HepG2 (cell line): ENCODE measurements at regions not wholly inside any gene's neighbourhood (a gene's known extent, or its start where the extent isn't known, plus 50 kb on each side); places are given as distances from the start of the nearest gene placed in this dataset.

Experiments used
- ATAC-seq: fragments of 200-7000 bp; cut with Tn5 transposase; 3 replicates; pipeline ENCODE4 v1.9.1; 2020; ENCODE audit warnings: mild to moderate bottlenecking, moderate library complexity
- BruUV-seq: library from RNA; stranded (reverse); fragments of 400-500 nt; replicated peaks from 2 replicates; lab custom pipeline; 2021; lab: Mats Ljungman, UMichigan
- CTCF ChIA-PET: fragments of 300-600 bp; formaldehyde crosslinking; extraction: SDS; loops from one replicate; lab custom pipeline; 2021; ENCODE audit warnings: low total read pairs, inconsistent platforms, low intra/inter-chr PET ratio; lab: Yijun Ruan, JAX
- POLR2A ChIA-PET: fragments of 350-600 bp; sonication (Branson Sonifier 250); formaldehyde crosslinking; loops from one replicate; lab custom pipeline; 2020; ENCODE audit warnings: antibody characterized with exemption, inconsistent platforms; lab: Yijun Ruan, JAX
- DNase-seq: peaks from one replicate; pipeline ENCODE4 v3.0.0-alpha.2; 2015; ENCODE audit warnings: low spot score
- FAIRE-seq: peaks from 3 replicates; lab custom pipeline; 2011; peaks lifted over from hg19 to GRCh38; lab: Jason Lieb, UNC
- H2AFZ ChIP-seq: one replicate; pipeline ENCODE4 v1.6.1; 2011; ENCODE audit warnings: low read length, inconsistent platforms
- H3K27ac ChIP-seq: fragments of 300-600 bp; 3 replicates; pipeline ENCODE4 v1.8.0; 2011; ENCODE audit warnings: mixed run types, mild to moderate bottlenecking, mixed read lengths, low read length, inconsistent platforms; ENCODE audit not compliant: insufficient read depth; ENCODE audit errors: extremely low read length
- H3K27me3 ChIP-seq, 2 experiments: fragments of 200-600 bp in 1 of 2; 2 replicates in 1 of 2; 3 replicates in 1 of 2; pipeline versions ENCODE4 v1.6.0 to v1.8.0; 2011; ENCODE audit warnings: low read length in 2 of 2, mild to moderate bottlenecking in 2 of 2, moderate library complexity in 2 of 2, inconsistent platforms in 1 of 2; ENCODE audit not compliant: insufficient read depth in 2 of 2, control insufficient read depth in 1 of 2
- H3K36me3 ChIP-seq, 2 experiments: fragments of 200-600 bp in 1 of 2; replicated peaks in 1 of 2; 2 replicates in 1 of 2; 3 replicates in 1 of 2; pipeline versions ENCODE4 v1.5.1 to v1.8.0; 2011; ENCODE audit warnings: low read length in 2 of 2, inconsistent platforms in 1 of 2; ENCODE audit not compliant: insufficient read depth in 2 of 2, control insufficient read depth in 1 of 2
- H3K4me1 ChIP-seq: 2 replicates; pipeline ENCODE4 v1.5.1; 2012; ENCODE audit warnings: low read length, inconsistent platforms; ENCODE audit not compliant: insufficient read depth
- H3K4me2 ChIP-seq: 2 replicates; pipeline ENCODE4 v1.6.0; 2011; ENCODE audit warnings: low read depth, low read length, inconsistent platforms
- H3K4me3 ChIP-seq, 3 experiments: fragments of 200-600 bp in 1 of 3; sonication (generic), shearing (Covaris generic) in 1 of 3; replicated peaks in 1 of 3; 2 replicates each; pipeline ENCODE4 v1.5.1; 2011 to 2016; ENCODE audit warnings: low read length in 3 of 3, inconsistent platforms in 2 of 3, low read depth in 2 of 3, mild to moderate bottlenecking in 2 of 3, control low read depth in 1 of 3, mixed read lengths in 1 of 3; ENCODE audit not compliant: insufficient read depth in 1 of 3
- H3K79me2 ChIP-seq: one replicate; pipeline ENCODE4 v1.6.1; 2011; ENCODE audit warnings: low read length, inconsistent platforms; ENCODE audit not compliant: insufficient read depth
- H3K9ac ChIP-seq: 2 replicates; pipeline ENCODE4 v1.6.0; 2011; ENCODE audit warnings: mild to moderate bottlenecking, low read depth, low read length, inconsistent platforms; ENCODE audit not compliant: insufficient read depth
- H3K9me3 ChIP-seq: 2 replicates; pipeline ENCODE4 v1.5.1; 2012; ENCODE audit warnings: mild to moderate bottlenecking, low read length
- H4K20me1 ChIP-seq: 2 replicates; pipeline ENCODE4 v1.6.0; 2011; ENCODE audit warnings: inconsistent platforms, mild to moderate bottlenecking, low read length, moderate library complexity; ENCODE audit not compliant: insufficient read depth
- GABPA ChIP-seq, 2 experiments: IDR thresholded peaks; 2 replicates each; pipeline ENCODE4 v1.6.1; 2011 to 2016; ENCODE audit warnings: low read depth in 2 of 2, low read length in 1 of 2, missing biosample characterization in 1 of 2, missing genetic modification characterization in 1 of 2
- HMGXB4 ChIP-seq, 2 experiments: sonication (generic) in 1 of 2; formaldehyde crosslinking in 1 of 2; IDR thresholded peaks; 2 replicates each; pipeline versions ENCODE4 v1.4.0 to v1.6.1; 2018 to 2020; ENCODE audit warnings: missing genetic modification reagents in 2 of 2, borderline replicate concordance in 1 of 2, low read depth in 1 of 2, mild to moderate bottlenecking in 1 of 2, missing biosample characterization in 1 of 2
- KLF12 ChIP-seq: sonication (generic); formaldehyde crosslinking; IDR thresholded peaks from 2 replicates; pipeline ENCODE4 v1.4.0; 2020; ENCODE audit warnings: missing genetic modification reagents, borderline replicate concordance
- MAFF ChIP-seq: IDR thresholded peaks from 2 replicates; pipeline ENCODE4 v1.6.1; 2011; ENCODE audit warnings: low read depth, low read length, improper control_type of control experiment
- PHF5A ChIP-seq: IDR thresholded peaks from one replicate; pipeline ENCODE4 v1.6.1; 2018; ENCODE audit warnings: low read depth, missing genetic modification reagents; ENCODE audit not compliant: unreplicated experiment
- SCMH1 ChIP-seq: sonication (generic); formaldehyde crosslinking; IDR thresholded peaks from 2 replicates; pipeline ENCODE4 v1.9.0; 2021; ENCODE audit warnings: missing genetic modification reagents, mild to moderate bottlenecking, borderline replicate concordance
- WGBS: methylation state at CpG from one replicate; pipeline ENCODE4 v1.1.6; 2017; ENCODE audit warnings: low lambda C conversion rate; 5-methylcytosine and 5-hydroxymethylcytosine counted together
- in situ Hi-C: cut with HindIII; loops from 2 replicates; pipeline ENCODE4 v1.10.0; 2017; ENCODE audit warnings: low pct_unique_long_range_greater_than_20kb; ENCODE audit not compliant: extremely low pct_ligation_motif_present
- intact Hi-C: fragments of 100-400 bp; cut with micrococcal nuclease; formaldehyde crosslinking; loops from one replicate; pipeline ENCODE4 v1.10.0; 2022; ENCODE audit not compliant: unreplicated experiment

GRCh38 chr6:21740376-21741124 lies 147.0 kb downstream of the SOX4 start:
- intact Hi-C loops = no loop called here
- CTCF ChIA-PET = no interaction called here
- DNase-seq (no peak), FAIRE-seq (no peak), ATAC-seq (no peak)
- Histone ChIP-seq H4K20me1 (no peaks in the 10 kb centered on the region), H2AFZ (no peak overlapping the region), H3K27me3 (no peaks in the 10 kb centered on the region), H3K36me3 (no peaks in the 10 kb centered on the region), H3K9ac (no peak overlapping the region), H3K4me1 (no peaks in the 10 kb centered on the region), H3K4me2 (no peak overlapping the region), H3K9me3 (no peaks in the 10 kb centered on the region), H3K79me2 (no peaks in the 10 kb centered on the region), H3K4me3 (no peak overlapping the region), H3K27ac (no peak overlapping the region)
- in situ Hi-C loops = no loop called here
- POLR2A ChIA-PET = no interaction called here
- no TSS peak for BruUV-seq
- TF ChIP-seq GABPA (IDR thresholded peaks at IDR 0.05; ENCODE audit: low read depth, low read length) = no peak
- no peak for TF ChIP-seq GABPA (CRISPR knock-in tag; IDR thresholded peaks at IDR 0.05; ENCODE audit: low read depth)
- TF ChIP-seq KLF12 (CRISPR knock-in tag) = no peak
- TF ChIP-seq PHF5A (CRISPR knock-in tag) = no peak
- no peak for TF ChIP-seq HMGXB4 (CRISPR knock-in tag; IDR thresholded peaks at IDR 0.05; ENCODE audit: borderline replicate concordance in 1 of 2, low read depth in 1 of 2)
- TF ChIP-seq MAFF = no peak
- TF ChIP-seq SCMH1 (CRISPR knock-in tag) = no peak
- 21% methylated on average over 4 of the region's 4 CpGs for WGBS
